ENCODE measurements at regions not wholly inside any gene's neighbourhood (a gene's known extent, or its start where the extent isn't known, plus 50 kb on each side); places are given as distances from the start of the nearest gene placed in this dataset.

DNA sequence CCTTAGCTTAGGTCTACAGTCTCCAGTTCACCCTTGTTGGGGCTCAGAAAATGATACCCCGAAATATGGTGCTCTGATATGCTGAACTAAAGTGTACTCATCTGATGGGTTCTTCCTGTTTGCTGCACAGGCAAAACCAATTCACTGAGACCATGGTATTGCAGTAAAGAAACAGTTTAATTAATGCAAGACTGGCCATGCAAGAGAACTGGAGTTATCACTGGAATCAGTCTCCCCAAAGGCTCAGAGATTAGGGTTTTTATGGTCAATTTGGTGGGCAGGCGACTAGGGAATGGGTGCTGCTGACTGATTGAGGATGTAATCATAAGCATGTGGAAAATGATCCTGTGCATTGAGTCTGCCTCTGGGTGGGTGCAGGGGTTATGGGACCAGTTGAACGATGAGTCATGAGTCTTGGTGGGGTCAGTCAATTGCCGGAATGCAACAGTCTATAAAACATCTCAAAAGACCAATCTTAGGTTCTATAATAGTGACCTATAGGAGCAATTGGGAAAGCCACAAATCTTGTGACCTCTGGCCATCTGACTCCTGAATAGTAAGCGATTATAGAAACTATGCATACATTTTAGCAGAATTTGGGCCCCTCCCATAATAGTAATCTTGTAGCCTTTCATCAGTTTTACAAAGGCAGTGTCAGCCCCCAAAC, 113.0 kb upstream of the ANKRD55 start:
- no peaks in the 10 kb centered on the region for H3K27me3 ChIP-seq (ENCODE audit: insufficient read depth, low read depth)
- TF ChIP-seq EZH2 (IDR thresholded peaks at IDR 0.05; ENCODE audit: low read depth) = no peak
- TF ChIP-seq, protein P1, sequence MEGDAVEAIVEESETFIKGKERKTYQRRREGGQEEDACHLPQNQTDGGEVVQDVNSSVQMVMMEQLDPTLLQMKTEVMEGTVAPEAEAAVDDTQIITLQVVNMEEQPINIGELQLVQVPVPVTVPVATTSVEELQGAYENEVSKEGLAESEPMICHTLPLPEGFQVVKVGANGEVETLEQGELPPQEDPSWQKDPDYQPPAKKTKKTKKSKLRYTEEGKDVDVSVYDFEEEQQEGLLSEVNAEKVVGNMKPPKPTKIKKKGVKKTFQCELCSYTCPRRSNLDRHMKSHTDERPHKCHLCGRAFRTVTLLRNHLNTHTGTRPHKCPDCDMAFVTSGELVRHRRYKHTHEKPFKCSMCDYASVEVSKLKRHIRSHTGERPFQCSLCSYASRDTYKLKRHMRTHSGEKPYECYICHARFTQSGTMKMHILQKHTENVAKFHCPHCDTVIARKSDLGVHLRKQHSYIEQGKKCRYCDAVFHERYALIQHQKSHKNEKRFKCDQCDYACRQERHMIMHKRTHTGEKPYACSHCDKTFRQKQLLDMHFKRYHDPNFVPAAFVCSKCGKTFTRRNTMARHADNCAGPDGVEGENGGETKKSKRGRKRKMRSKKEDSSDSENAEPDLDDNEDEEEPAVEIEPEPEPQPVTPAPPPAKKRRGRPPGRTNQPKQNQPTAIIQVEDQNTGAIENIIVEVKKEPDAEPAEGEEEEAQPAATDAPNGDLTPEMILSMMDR (conservative IDR thresholded peaks at IDR 0.05) = no peak
- H3K4me3 ChIP-seq = no peak overlapping the region
- no peaks in the 10 kb centered on the region for H4K20me1 ChIP-seq (ENCODE audit: insufficient read depth)
- ChIA-PET POLR2A (ENCODE audit: unreplicated experiment) (no interaction called here), CTCF (no interaction called here)
- BruUV-seq (replicated peaks) = no TSS peak
- H3K9me2 ChIP-seq (ENCODE audit: insufficient read depth) = no peaks in the 10 kb centered on the region
- DNase-seq = peak in 1 of 2 experiments; percentile 49
- H3K4me2 ChIP-seq = peak overlapping the region; percentile 45
- peaks cover 45% of the 10 kb centered on the region for H3F3A ChIP-seq (ENCODE audit: insufficient read depth, low read depth)
- peak overlapping the region; percentile 71 for H3K27ac ChIP-seq
- H2AFZ ChIP-seq = no peak overlapping the region
- peaks cover 4% of the 10 kb centered on the region; the same call in 1 of the 2 replicates for H3K9me3 ChIP-seq (ENCODE audit: insufficient read depth, low read depth)
- H3K4me1 ChIP-seq (replicated peaks; ENCODE audit: insufficient read depth) = peaks cover 57% of the 10 kb centered on the region
- no peaks in the 10 kb centered on the region for H3K36me3 ChIP-seq (ENCODE audit: low read depth)
- intact Hi-C loops (cut with micrococcal nuclease; ENCODE audit: unreplicated experiment) = loop anchor here (2.0 kb wide), 1 partner anchor 75 kb away; no protein-coding TSS in a partner anchor
- no peaks in the 10 kb centered on the region for H3K79me2 ChIP-seq (ENCODE audit: low read depth)

DNA sequence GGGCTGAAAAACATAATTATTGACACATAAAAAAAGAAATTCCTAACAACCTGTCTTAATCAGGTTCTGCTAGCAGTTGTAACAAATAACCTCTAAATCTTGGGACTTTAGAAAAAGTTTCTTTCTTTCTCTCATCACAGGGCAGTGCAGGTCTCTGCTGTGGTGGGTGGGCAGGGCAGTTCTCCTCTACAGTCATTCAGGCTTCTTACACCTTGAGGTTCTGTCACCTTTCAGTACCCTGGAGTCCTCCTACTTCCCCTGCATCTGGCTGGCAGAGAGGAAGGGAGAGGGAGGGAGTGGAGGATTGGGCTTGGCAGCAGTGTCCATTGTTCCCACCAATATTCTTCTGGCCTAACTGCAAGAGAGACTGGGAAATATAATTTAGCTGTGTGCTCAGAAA, 112.2 kb upstream of the ANKRD55 start:
- H3K27me3 ChIP-seq (ENCODE audit: insufficient read depth, low read depth) = no peaks in the 10 kb centered on the region
- intact Hi-C loops (cut with micrococcal nuclease; ENCODE audit: unreplicated experiment) = no loop called here
- peaks cover 50% of the 10 kb centered on the region for H3K4me1 ChIP-seq (replicated peaks; ENCODE audit: insufficient read depth)
- ChIA-PET POLR2A (ENCODE audit: unreplicated experiment) (no interaction called here), CTCF (no interaction called here)
- H3K9me2 ChIP-seq (ENCODE audit: insufficient read depth) = no peaks in the 10 kb centered on the region
- no TSS peak for BruUV-seq (replicated peaks)
- H3K4me2 ChIP-seq = no peak overlapping the region
- no peak for DNase-seq
- H3F3A ChIP-seq (ENCODE audit: insufficient read depth, low read depth) = peaks cover 38% of the 10 kb centered on the region
- H3K9me3 ChIP-seq (ENCODE audit: insufficient read depth, low read depth) = peaks cover 4% of the 10 kb centered on the region; the same call in 1 of the 2 replicates
- H3K79me2 ChIP-seq (ENCODE audit: low read depth) = no peaks in the 10 kb centered on the region
- no peak overlapping the region for H3K4me3 ChIP-seq
- H3K36me3 ChIP-seq (ENCODE audit: low read depth) = no peaks in the 10 kb centered on the region
- H2AFZ ChIP-seq = no peak overlapping the region
- TF ChIP-seq EZH2 (IDR thresholded peaks at IDR 0.05; ENCODE audit: low read depth) = no peak
- TF ChIP-seq, protein P1 (conservative IDR thresholded peaks at IDR 0.05) = no peak
- H3K27ac ChIP-seq = no peak overlapping the region
- H4K20me1 ChIP-seq (ENCODE audit: insufficient read depth) = no peaks in the 10 kb centered on the region

DNA sequence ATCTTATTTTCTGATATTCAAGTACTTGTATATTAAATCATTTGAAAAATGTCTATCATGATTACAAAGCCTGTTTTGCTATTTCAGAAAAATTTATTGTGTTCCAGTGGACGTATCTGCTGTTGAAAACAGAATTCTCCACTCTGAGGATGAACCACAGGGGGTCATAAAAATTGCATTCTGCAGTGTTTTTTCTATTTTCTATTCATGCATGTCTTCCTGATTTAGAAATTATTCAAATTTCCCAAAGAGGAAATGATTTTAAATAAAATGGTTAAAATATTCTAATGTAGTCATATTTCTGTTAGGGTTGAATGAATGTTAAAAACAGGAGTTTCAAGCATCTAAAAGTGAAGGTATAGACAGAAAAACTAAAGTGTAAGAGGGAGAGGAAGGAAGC, 111.5 kb upstream of the ANKRD55 start:
- Histone ChIP-seq H3K27me3 (ENCODE audit: insufficient read depth, low read depth) (no peaks in the 10 kb centered on the region), H3K4me2 (no peak overlapping the region), H2AFZ (no peak overlapping the region), H4K20me1 (ENCODE audit: insufficient read depth) (no peaks in the 10 kb centered on the region), H3K9me3 (ENCODE audit: insufficient read depth, low read depth) (peaks cover 4% of the 10 kb centered on the region; the same call in 1 of the 2 replicates), H3K4me1 (replicated peaks; ENCODE audit: insufficient read depth) (peaks cover 42% of the 10 kb centered on the region), H3K27ac (no peak overlapping the region), H3K9me2 (ENCODE audit: insufficient read depth) (no peaks in the 10 kb centered on the region), H3K4me3 (no peak overlapping the region; the same call in 1 of the 2 replicates), H3K36me3 (ENCODE audit: low read depth) (no peaks in the 10 kb centered on the region), H3K79me2 (ENCODE audit: low read depth) (no peaks in the 10 kb centered on the region), H3F3A (ENCODE audit: insufficient read depth, low read depth) (peaks cover 30% of the 10 kb centered on the region)
- ChIA-PET POLR2A (ENCODE audit: unreplicated experiment) (no interaction called here), CTCF (no interaction called here)
- no peak for TF ChIP-seq EZH2 (IDR thresholded peaks at IDR 0.05; ENCODE audit: low read depth)
- TF ChIP-seq, protein P1 (conservative IDR thresholded peaks at IDR 0.05) = no peak
- intact Hi-C loops (cut with micrococcal nuclease; ENCODE audit: unreplicated experiment) = no loop called here
- no TSS peak for BruUV-seq (replicated peaks)
- DNase-seq = no peak

Data from PC-9 (cell line).